Activated CD4-positive, alpha-beta T cell treated with anti-CD3 and anti-CD28 coated beads for 36 hours (primary cell): ENCODE measurements at regions not wholly inside any gene's neighbourhood (a gene's known extent, or its start where the extent isn't known, plus 50 kb on each side); places are given as distances from the start of the nearest gene placed in this dataset.
"Not testable (repeated sequence)": the region's sequence is repeated elsewhere in the genome, so short reads cannot be mapped to it uniquely, and the experiment has no call there.

ENCODE experiments used
- ATAC-seq: fragments of 200-7000 bp; cut with Tn5 transposase; one replicate; pipeline ENCODE4 v1.10.0; 2021; ENCODE audit warnings: mild to moderate bottlenecking, moderate library complexity
- CTCF ChIA-PET: fragments of 350-600 bp; sonication (Branson Sonifier 250); formaldehyde crosslinking; loops from one replicate; lab custom pipeline; 2021; ENCODE audit warnings: antibody characterized with exemption; lab: Charles Lee
- POLR2A ChIA-PET: fragments of 350-600 bp; sonication (Branson Sonifier 250); formaldehyde crosslinking; loops from one replicate; lab custom pipeline; 2021; ENCODE audit warnings: antibody characterized with exemption, inconsistent platforms; lab: Charles Lee
- DNase-seq: peaks from one replicate; pipeline ENCODE4 v3.0.0-alpha.2; 2020
- H3K27ac Mint-ChIP-seq: one replicate; pipeline ENCODE4 v1.8.0; 2021; ENCODE audit warnings: mixed read lengths
- H3K27me3 Mint-ChIP-seq: one replicate; pipeline ENCODE4 v1.8.0; 2021; ENCODE audit warnings: mixed read lengths
- H3K36me3 Mint-ChIP-seq: one replicate; pipeline ENCODE4 v1.8.0; 2021; ENCODE audit warnings: low read depth, mixed read lengths
- H3K4me1 Mint-ChIP-seq: one replicate; pipeline ENCODE4 v1.8.0; 2021; ENCODE audit warnings: mixed read lengths
- H3K4me3 Mint-ChIP-seq: one replicate; pipeline ENCODE4 v1.8.0; 2021; ENCODE audit warnings: mild to moderate bottlenecking, moderate library complexity, mixed read lengths
- H3K9me3 Mint-ChIP-seq: one replicate; pipeline ENCODE4 v1.8.0; 2021; ENCODE audit warnings: low read depth, mixed read lengths
- intact Hi-C, 2 experiments: fragments of 100-400 bp; cut with DNase I in 1 of 2; cut with micrococcal nuclease in 1 of 2; formaldehyde crosslinking; loops; one replicate each; pipeline versions ENCODE4 v1.14.2 to v1.15.1; 2022 to 2024; cut with DNase I, micrococcal nuclease

DNA sequence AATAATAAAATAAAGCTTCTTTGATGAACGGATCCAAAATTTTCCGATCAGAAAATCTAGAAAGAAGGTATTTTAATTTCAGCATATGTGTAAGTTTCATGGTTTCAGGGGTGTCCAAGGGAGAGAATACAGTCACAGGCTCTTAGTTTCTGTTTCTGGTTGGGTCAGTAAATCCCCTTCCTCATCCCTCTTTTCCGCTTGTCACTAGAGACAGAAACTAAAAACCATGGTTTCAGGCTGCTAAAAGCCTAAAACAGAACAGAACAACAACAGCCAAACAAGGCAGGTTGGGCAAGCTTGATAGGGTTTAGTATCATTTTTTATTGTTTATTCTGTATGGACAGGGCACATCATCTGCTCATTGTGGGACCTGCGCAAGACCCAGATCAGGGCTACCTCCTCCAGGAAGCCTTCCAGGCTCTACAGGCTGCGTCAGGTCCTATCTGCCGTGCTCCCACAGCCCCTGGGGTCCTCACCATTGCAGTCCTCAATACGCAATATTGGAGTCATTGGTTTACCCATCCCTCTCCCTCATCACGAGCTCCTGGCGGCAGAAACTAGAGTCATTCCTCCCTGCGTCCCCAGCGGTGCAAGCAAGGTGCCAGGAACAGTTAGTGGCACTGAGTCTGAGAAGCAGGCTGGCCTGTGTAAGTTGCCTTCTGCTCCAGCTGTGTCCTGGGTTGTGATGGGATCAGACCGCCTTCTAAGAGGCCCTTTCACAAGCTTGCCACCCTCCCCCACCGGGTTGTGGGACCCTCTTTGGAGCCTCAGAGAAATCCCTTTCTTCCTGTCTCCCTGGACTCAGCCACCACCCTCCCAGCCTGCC, 70.2 kb upstream of the CUX1 start:
- intact Hi-C loops: loop anchor here in 1 of 2 experiments (2.0 kb wide), 1 partner anchor 20 kb away; no protein-coding TSS in a partner anchor
- Mint-ChIP-seq H3K9me3 (no peaks in the 10 kb centered on the region), H3K27ac (no peak overlapping the region), H3K4me3 (no peak overlapping the region), H3K27me3 (no peaks in the 10 kb centered on the region), H3K4me1 (peaks cover 1% of the 10 kb centered on the region), H3K36me3 (no peaks in the 10 kb centered on the region)
- ATAC-seq (no peak), DNase-seq (no peak)
- CTCF ChIA-PET: no interaction called here
- POLR2A ChIA-PET: no interaction called here

DNA sequence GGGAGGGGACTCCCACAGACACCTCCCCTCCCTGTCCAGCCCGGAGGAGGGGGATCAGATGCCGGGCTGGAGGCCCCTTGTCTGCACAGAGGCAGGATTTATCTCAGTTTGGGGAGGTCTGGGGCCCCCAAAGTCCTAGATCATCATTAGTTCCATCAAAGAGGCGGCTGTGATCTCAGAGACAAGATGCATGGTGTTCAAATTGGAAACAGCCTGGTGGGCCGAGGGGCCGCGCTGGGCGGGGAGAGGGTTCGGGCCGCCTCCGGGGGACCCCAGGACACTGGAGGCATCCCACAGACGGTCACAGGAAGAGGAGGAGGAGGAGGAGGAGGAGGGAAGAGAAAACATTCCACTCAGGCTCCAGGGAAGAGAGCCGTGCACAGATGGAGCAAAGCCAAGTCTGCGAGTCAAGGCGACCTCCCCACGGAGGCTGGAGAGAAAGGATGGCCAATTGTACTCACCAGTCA, 69.5 kb upstream of the CUX1 start:
- intact Hi-C loops: loop anchor here in 1 of 2 experiments (2.0 kb wide), 1 partner anchor 19 kb away; no protein-coding TSS in a partner anchor
- H3K4me3 Mint-ChIP-seq: no peak overlapping the region
- DNase-seq (no peak), ATAC-seq (no peak)
- ChIA-PET POLR2A (no interaction called here), CTCF (no interaction called here)
- H3K4me1 Mint-ChIP-seq: no peaks in the 10 kb centered on the region
- no peaks in the 10 kb centered on the region for H3K36me3 Mint-ChIP-seq
- H3K27ac Mint-ChIP-seq: no peak overlapping the region
- H3K27me3 Mint-ChIP-seq: no peaks in the 10 kb centered on the region
- H3K9me3 Mint-ChIP-seq: no peaks in the 10 kb centered on the region

DNA sequence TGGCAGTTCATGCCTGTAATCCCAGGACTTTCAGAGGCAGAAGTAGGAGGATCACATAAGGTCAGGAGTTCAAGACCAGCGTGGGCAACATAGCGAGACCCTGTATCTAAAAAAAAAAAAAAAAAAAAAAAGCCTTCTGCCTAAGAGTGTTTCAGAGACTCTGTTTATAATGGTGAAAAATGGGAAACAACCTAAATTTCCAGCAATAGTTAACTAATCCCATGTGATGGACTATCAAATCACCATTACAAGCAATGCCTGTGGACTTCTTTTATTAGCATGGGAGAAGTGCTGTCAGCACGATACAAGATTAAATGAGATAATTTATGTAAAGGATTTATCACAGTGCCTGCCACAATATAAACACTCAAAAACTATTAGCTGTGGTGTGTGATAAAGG, 67.5 kb upstream of the CUX1 start:
- POLR2A ChIA-PET: no interaction called here
- peaks cover 13% of the 10 kb centered on the region for H3K4me1 Mint-ChIP-seq
- intact Hi-C loops: no loop called here
- H3K27me3 Mint-ChIP-seq: no peaks in the 10 kb centered on the region
- no peaks in the 10 kb centered on the region for H3K36me3 Mint-ChIP-seq
- no peaks in the 10 kb centered on the region for H3K9me3 Mint-ChIP-seq
- ATAC-seq (no peak), DNase-seq (no peak)
- CTCF ChIA-PET: no interaction called here
- no peak overlapping the region for H3K4me3 Mint-ChIP-seq
- no peak overlapping the region for H3K27ac Mint-ChIP-seq

DNA sequence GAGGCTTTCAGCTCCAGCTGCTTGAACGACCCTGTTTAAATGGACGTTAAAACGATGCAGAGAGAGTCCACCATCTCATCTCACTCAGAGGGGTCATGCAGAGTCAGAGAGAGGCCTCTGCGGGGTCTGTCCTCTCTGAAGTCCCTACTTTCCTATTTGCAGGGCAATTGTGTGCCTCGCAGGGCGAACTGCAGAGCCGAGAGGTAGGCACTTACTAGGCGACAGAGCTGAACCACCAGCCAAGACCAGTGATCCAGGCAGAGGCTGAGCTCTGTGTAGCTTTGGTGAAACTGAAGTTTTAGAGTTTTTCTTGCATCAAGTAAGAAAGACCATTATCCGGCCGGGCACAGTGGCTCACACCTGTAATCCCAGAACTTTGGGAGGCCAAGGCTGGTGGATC, 64.1 kb upstream of the CUX1 start:
- DNase-seq (no peak), ATAC-seq (no peak)
- H3K27me3 Mint-ChIP-seq: no peaks in the 10 kb centered on the region
- H3K9me3 Mint-ChIP-seq: no peaks in the 10 kb centered on the region
- no peaks in the 10 kb centered on the region for H3K36me3 Mint-ChIP-seq
- no peak overlapping the region for H3K27ac Mint-ChIP-seq
- ChIA-PET CTCF (interaction anchor here (1.1 kb wide), 1 partner anchor 47 kb away, joined by 3 read pairs; no protein-coding TSS in a partner anchor), POLR2A (no interaction called here)
- peaks cover 15% of the 10 kb centered on the region for H3K4me1 Mint-ChIP-seq
- intact Hi-C loops: no loop called here
- no peak overlapping the region for H3K4me3 Mint-ChIP-seq

DNA sequence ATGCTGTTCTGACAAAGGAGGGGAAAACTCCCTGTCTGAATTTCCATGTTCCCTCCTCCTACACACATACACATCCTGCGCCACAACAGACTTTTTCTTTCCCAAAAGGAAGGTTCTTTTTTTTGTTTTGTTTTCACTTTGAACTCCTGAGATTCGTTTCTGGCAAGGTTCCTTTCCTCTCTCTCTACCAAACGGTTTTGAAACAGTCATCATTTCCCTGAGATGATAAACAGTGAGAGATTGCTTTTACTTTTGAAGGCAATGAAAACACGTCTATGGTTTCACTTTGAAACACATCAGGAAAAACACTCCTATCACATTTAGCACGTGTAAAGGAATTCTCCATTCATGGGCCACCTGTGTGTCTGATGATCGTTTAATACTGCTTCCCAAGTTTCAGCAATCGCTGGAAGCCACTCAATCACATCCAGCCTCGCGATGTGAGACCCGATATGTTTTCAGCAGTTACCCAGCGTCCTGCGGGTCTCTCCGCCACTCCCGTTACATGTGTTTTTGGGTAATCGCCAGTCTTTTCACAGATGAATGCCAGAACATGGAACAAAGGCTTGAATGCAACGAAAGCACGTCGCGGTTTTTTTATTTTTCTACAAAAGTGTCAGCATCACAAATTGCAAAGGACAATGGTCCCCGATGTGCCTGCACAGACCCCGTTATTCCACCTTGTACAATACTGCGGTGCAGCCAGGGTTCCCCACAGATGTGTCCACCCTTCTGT, 62.8 kb upstream of the CUX1 start:
- peaks cover 15% of the 10 kb centered on the region for H3K4me1 Mint-ChIP-seq
- peak overlapping the region; percentile 77 for H3K27ac Mint-ChIP-seq
- no peaks in the 10 kb centered on the region for H3K36me3 Mint-ChIP-seq
- ChIA-PET CTCF (no interaction called here), POLR2A (interaction anchor here (0.7 kb wide), 1 partner anchor 354 kb away, joined by 5 read pairs; no protein-coding TSS in a partner anchor)
- no peaks in the 10 kb centered on the region for H3K9me3 Mint-ChIP-seq
- no peaks in the 10 kb centered on the region for H3K27me3 Mint-ChIP-seq
- peak; percentile 22 for DNase-seq
- intact Hi-C loops: no loop called here
- peak overlapping the region; percentile 59 for H3K4me3 Mint-ChIP-seq
- ATAC-seq: peak; percentile 86

DNA sequence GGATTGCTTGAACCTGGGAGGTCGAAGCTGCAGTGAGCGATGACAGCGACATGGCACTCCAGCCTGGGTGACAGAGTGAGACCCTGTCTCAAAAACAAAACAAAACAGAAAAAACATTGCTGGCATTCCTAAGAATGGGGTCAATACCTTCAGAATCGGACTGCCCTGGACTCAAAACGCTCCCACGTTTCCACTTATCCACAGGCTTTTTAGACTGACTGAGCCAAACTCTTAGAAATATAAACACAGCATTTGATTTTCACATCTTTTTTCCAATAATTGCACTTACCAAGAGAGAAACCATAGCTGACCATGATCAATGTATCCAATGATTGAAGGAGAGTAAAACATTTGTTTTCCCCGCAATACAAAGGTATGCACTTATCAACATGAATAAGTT, 59.5 kb upstream of the CUX1 start:
- H3K4me1 Mint-ChIP-seq: peaks cover 18% of the 10 kb centered on the region
- H3K4me3 Mint-ChIP-seq: no peak overlapping the region
- H3K36me3 Mint-ChIP-seq: no peaks in the 10 kb centered on the region
- ChIA-PET POLR2A (no interaction called here), CTCF (interaction anchor here (1.1 kb wide), 1 partner anchor 14 kb away, joined by 5 read pairs; no protein-coding TSS in a partner anchor)
- H3K27ac Mint-ChIP-seq: no peak overlapping the region
- DNase-seq: no peak
- intact Hi-C loops: no loop called here
- no peak for ATAC-seq
- no peaks in the 10 kb centered on the region for H3K9me3 Mint-ChIP-seq
- peaks cover 1% of the 10 kb centered on the region for H3K27me3 Mint-ChIP-seq

DNA sequence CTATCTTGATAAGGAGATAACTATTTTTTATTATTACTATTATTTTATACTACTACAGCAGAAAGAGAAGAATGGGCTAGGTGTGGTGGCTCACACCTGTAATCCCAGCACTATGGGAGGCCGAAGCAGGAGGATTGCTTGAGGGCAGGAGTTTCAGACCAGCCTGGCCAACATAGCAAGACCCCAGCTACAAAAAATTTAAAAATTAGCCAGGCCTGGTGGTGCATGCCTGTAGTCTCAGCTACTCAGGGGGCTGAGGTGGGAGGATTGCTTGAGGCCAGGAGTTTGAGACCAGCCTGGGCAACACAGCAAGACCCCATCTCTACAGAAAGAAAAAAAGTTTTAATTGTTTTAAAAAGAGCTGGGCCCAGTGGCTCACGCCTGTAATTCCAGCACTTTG, 58.9 kb upstream of the CUX1 start:
- H3K9me3 Mint-ChIP-seq, H3K4me3 Mint-ChIP-seq, DNase-seq, ATAC-seq, H3K27ac Mint-ChIP-seq, intact Hi-C loops, H3K27me3 Mint-ChIP-seq, POLR2A ChIA-PET, H3K36me3 Mint-ChIP-seq: not testable (repeated sequence)
- peaks cover 17% of the 10 kb centered on the region for H3K4me1 Mint-ChIP-seq
- CTCF ChIA-PET: interaction anchor here (1.0 to 1.1 kb wide), 2 partner anchors 15 kb away, joined by 3 to 5 read pairs; no protein-coding TSS in a partner anchor

DNA sequence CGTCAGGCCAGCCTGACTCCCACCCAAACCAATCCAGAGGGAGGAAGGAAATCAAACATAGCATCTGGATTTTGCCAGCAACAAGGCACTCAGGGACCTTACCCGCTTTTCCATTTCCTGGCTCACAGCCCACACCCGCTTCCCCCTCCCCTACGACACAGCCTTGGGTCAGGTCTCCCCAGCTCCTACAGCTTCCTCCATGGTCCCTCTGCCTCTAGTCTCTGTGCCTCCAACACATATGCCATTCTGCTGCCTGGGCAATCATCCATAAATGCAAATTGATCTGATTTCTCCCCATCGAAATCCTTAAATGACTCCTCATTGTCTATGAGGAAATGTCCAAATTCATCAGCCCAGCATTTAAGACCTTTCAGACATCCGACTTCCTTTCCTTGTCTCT, 53.2 kb upstream of the CUX1 start:
- Mint-ChIP-seq H3K36me3 (no peaks in the 10 kb centered on the region), H3K27me3 (peaks cover 1% of the 10 kb centered on the region), H3K4me1 (peaks cover 3% of the 10 kb centered on the region), H3K27ac (no peak overlapping the region), H3K4me3 (no peak overlapping the region), H3K9me3 (no peaks in the 10 kb centered on the region)
- no peak for DNase-seq
- intact Hi-C loops: no loop called here
- ChIA-PET CTCF (no interaction called here), POLR2A (no interaction called here)
- no peak for ATAC-seq

DNA sequence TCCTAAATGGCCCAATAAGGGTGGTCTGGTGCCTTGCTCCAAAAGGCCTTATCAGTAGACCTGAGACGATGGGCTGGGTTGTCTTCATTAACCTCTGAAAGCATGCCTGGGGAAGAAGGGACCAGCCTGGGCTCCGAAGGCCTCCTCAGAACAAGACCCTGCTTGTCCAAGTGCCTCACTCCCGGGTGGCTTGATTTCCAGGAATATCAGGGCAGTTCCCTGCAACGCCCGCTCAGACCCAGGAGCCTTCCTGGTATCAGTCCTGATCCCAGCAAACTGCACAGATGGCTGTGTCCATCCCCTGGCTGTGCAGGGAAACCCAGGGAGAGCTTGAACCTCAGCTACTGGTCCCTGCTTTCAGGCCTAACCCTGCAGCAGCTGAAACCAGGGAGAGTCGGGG, 49.9 kb upstream of the CUX1 start:
- no peak overlapping the region for H3K4me3 Mint-ChIP-seq
- H3K27me3 Mint-ChIP-seq: peaks cover 2% of the 10 kb centered on the region
- H3K4me1 Mint-ChIP-seq: no peaks in the 10 kb centered on the region
- CTCF ChIA-PET: interaction anchor here (0.9 kb wide), 1 partner anchor 24 kb away, joined by 3 read pairs; no protein-coding TSS in a partner anchor
- DNase-seq (no peak), ATAC-seq (no peak)
- intact Hi-C loops: loop anchor here in 1 of 2 experiments (2.0 kb wide), 1 partner anchor 21 kb away; no protein-coding TSS in a partner anchor
- no peaks in the 10 kb centered on the region for H3K9me3 Mint-ChIP-seq
- no peak overlapping the region for H3K27ac Mint-ChIP-seq
- POLR2A ChIA-PET: no interaction called here
- H3K36me3 Mint-ChIP-seq: no peaks in the 10 kb centered on the region
